ENCODE measurements at regions not wholly inside any gene's neighbourhood (a gene's known extent, or its start where the extent isn't known, plus 50 kb on each side); places are given as distances from the start of the nearest gene placed in this dataset.
A peak's percentile ranks its signal among the peaks of the same experiment; 100 is the strongest.

DNA sequence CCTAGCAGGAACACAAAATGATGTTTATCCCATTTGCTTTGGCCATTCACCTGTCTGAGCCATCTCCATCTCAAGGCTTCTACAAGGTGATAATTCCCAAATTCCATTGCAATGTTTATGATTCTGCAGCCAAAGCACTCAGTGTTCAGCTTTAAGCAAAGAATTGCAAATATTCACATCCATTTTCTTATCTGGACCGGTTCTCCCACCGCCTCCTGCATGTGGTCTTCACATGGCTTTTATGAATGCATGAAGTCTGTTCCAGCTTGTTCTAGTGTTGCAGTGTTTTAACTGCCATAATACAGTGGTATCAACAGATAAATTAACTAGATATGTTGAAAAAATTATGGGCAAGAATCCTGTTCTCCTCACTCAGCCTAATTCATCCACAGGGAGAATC is 443.0 kb upstream of the KLF4 start:
- DNase-seq = no peak

DNA sequence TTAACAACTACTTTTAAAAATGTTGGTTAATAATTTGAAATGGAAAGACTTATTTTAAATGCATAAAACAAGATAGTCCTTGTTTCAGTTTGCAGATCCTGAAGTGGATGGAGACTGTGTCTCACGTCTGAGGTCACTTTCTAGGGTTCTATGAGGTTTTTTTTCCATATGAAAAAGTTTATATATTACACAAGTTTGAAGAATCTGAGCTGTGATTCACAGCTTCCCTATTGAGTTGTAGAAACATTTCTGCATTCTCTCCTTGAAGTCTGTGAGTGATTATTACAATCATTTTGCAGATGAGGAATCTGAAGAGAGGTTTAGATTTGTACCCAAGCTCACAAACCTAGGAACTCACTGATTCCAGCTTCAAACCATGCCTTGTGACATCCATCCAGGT is 442.5 kb upstream of the KLF4 start:
- no peak for DNase-seq

GRCh38 chr9:107931071-107931715 is 441.6 kb upstream of the KLF4 start:
- no peak for DNase-seq

DNA sequence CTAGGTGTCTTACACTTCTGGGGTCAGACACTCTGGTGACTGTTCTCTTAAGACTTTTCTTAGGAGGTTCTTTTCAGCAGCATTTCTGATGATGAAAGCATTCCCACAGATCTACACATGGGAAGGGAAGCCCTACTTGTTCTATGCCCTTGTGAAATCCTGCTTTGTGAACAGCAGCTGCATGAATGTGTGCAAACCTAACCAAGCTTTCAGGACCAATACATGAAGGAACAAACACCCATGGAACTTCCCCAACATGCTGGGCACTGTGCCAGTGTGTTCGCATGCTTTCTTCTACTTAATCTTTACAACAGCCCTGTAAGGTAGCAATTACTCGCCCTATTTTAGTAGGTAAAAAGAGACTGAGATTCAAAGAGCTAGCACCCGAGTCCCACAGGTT is 439.9 kb upstream of the KLF4 start:
- peak; percentile 61 for DNase-seq

- no peak for DNase-seq
These were observed 439.3 kb upstream of the KLF4 start for GRCh38 chr9:107928701-107929371.

DNA sequence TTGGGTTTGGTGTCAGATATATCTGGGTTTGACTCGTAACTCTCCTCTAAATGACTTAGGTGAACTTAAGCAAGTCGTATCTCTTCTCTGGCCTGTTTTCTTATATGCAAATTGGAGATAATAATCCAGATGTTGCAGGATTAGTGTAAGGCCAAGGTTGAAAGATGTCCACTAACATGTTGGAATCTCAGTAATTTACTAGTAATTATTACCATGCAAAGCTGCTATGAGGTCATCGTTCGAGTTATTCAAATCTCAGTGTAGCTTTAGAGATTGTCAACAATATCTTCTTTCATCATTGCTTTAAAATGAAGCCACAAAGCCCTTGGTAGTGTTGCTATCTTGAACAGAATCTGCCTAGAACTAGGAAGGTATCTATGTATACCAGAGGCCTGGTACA is 437.7 kb upstream of the KLF4 start:
- no peak for DNase-seq

DNA sequence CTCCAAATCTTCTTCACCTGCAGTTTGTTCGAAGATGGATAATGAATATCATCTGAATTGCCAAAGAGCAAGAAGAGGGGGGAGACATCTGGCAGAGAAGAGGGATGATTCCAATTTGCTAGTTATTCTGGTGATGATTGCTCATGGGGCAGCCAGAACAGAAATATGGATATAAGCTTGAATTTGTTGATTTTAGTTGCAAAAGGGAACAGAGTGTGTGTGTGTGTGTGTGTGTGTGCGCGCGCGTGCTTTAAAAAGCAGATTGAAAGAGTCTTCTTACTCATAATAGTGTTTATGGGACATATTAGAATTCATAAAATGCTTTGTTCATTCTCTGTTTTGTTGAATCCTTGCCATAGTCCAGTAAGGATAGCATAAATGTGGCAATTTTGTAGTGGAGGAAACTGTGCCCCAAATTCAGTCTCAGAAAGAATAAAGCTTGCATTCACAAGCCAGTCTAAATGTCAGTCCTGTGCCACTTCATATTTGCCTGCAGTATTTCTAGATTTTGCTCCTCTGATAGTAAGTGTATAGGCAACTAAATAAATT is 436.3 kb upstream of the KLF4 start:
- no peak for DNase-seq

DNA sequence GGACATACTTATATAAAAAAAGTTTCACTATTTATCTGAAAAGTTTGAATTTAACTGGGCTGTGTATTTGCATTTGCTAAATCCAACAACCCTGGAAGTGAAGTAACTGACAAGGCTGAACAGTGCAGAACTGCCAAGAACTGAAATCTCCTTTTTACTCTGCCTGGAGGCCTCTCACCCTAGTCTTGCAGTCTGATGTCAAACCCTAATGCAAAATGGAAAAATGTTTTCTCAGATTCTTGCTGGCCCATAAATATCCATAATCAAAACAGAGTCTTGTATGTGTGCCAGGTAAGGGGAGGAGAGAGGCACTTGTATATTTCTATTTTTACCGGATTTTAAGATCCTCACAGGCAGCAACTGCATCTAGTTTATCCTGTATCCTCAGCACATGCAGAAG is 432.7 kb upstream of the KLF4 start:
- DNase-seq = no peak

- no peak for DNase-seq
These were observed 429.7 kb upstream of the KLF4 start for GRCh38 chr9:107919263-107919662.

GRCh38 chr9:107918749-107919148 is 429.2 kb upstream of the KLF4 start:
- no peak for DNase-seq

DNA sequence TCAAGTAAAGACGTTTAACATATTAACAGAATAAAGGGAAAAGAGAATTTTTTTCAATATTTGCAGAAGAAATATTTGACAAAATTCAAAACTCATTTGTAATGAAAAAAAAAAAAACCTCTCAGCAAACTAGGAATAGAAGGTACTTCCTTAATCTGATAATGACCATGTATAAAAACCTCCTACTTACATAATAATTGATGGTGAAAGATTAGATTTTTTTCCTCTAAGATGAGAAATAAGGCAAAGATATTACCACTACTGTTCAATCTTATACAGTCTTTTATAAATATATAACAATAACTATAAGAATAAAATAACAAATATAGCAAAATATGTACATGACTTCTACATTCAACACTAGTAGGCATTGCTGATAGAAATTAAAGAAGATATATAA is 424.6 kb upstream of the KLF4 start:
- no peak for DNase-seq

GRCh38 chr9:107907715-107908114 is 418.1 kb upstream of the KLF4 start:
- no peak for DNase-seq

DNA sequence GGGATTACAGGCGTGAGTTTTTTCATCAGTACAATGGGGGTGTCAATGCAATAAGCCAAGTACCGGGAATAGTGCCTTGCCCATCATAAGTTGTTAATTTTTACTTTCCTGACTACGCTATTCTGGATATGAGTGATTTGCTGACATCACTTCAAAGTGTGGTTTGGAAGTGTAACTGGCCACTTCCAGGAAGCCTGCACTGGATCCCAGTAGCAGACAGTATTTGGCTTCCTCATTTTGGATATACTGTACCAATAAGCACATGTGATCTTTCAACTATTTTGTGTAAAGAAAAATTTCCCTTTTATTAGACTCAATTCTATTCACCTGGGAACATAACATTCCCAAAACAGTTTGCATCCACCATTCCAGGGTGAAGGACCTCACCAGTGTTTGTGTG is 417.7 kb upstream of the KLF4 start:
- no peak for DNase-seq

DNA sequence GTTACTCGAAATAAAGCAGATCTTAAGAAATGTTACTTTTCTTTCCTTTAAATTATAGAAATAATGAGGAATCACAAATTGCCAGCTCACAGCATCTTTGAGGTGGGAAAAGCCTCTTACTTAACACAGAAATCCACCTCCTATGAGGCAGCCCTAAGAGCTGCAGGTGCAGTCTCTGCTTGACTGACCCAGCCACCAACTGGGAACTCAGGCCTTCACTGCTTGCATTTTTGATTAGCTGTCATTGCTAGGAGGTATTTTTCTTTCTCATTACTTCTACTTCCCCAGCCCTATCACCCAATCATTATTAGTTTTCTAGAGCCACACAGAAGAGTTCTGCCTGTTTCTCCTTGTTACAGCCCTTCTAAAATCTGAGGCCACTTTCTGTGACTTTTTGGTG is 416.5 kb upstream of the KLF4 start:
- no peak for DNase-seq

DNA sequence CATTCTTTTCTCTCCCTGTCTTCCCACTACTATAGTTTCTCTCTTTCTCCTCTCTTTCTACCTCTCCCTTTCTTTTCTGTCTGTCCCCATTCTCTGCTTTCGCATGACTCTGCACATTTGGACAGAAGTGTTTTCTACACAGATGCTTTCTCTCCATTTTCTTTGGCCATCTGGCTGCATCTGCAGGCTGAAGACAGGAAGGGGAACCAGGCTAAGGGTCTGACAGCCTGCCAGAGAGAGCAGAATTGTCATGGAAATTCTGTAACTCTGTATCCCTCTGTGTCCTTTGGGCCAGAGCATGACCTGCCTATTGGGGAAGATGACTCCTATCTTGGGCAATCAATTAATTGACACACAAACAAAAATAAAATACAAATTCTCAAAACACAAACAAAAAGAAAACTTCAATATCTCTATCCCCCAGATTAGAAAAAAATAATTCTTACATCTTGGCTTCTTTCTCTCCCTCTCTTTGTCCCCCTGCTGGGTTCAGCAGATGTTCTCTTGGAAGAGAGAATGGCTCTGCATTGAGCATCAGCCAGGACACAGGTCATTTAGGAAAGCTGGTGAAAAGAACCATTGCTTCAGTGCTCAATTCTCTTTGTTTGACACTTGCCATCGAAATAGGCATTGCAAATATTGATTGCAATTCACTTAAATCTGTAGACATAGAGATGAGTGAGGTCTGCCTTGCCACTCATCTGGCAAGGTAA is 415.9 kb upstream of the KLF4 start:
- DNase-seq = no peak

DNA sequence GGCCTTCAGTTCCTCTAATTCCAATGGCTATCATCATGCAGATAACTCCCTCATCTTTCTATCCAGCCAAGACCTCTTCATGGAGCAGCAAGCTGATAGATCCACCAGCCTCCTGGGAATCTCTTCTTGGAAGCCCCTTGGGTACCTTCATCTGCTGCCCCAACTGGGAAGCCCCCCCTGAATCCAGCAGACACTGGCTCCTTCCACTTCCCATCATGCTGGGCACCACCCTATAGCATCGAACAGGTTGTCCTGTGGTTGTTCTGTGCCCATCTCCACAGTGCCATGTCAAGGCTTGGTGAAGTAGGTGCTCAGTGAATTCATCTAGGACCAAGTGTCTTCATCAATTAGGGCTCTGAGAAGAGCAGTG is 410.4 kb upstream of the KLF4 start:
- no peak for DNase-seq

DNA sequence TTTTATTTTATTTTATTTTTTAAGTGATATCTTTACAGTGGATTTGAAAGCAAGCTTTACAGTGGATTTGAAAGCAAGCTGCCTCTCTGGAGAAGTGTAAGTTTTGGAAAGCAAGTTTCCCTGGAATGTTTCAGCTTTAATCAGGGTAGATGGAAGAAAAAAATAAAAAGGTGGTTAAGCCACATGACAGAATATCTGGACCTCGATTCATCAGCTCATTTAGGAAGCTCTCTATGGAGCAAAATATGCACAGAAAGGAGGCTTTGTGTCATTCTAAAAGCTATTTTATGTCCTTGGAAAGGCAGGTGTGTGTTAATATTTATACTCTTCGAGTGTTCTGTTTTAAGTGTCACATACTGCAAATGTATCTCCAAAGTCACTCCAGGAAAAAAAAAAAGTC is 409.2 kb upstream of the KLF4 start:
- DNase-seq = no peak

- no peak for DNase-seq
These were observed 407.0 kb upstream of the KLF4 start for GRCh38 chr9:107896544-107896943.

GRCh38 chr9:107895501-107896001 is 406.0 kb upstream of the KLF4 start:
- DNase-seq = no peak

DNA sequence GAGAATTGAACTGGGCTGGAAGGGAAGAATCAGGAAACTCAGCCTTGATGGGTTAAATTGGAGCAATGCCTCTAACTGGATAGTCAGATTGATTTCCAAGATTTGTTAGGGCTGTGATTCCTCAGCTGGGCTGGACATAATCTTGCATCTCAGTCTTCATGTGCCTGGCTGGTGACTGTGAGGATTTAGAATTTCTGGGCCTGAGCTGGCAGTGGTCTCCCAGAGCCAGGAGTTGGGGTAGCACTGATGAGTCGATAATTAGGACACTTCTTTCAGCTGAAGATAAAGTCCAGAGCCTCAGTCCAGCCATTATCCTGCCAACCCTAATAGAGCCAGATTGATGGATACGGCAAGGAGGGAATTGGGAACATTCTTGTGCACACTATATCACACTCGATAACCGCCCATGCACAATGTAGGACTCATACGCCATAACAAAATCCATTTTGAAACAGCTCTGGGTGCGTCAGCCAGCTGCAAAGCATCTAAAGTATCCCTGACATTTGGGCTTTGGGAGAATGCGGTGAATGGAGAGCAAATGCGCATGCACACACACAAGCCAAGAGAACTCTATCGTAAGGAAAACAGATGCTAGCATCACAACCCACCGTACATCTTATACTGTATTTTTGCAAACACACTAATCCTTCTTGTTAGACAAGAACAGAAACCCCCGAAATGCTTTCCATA is 405.1 kb upstream of the KLF4 start:
- DNase-seq = no peak

DNA sequence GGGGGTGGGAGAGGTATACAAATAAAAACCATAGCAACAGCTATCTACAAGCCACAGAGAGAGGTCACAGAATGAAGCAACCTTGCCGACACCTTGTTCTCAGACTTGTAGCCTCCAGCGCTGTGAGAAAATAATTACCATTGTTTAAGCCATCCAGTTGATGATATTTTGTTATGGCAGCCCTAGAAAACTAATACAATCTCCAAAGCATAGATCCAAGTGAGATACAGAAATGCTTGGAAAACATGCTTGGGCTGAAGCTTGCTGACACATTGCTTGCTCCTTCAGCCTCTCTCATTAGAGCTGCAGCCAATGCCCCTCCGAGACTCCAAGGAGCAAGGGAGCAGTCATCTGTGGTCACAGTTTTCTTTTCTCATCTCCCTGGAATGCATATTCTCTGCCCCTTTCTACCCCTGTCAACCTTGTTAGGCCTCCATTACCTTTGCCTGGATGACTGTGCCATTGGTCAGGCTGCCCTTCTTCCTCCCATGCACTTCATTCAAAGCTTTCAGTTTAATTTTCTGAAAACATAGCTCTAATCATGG is 401.4 kb upstream of the KLF4 start:
- DNase-seq = no peak

- no peak for DNase-seq
These were observed 399.2 kb upstream of the KLF4 start for GRCh38 chr9:107888773-107889227.

GRCh38 chr9:107886826-107887225 is 397.3 kb upstream of the KLF4 start:
- DNase-seq = no peak
